DOHH2 (cell line): ENCODE measurements at regions not wholly inside any gene's neighbourhood (a gene's known extent, or its start where the extent isn't known, plus 50 kb on each side); places are given as distances from the start of the nearest gene placed in this dataset.

Source experiments
- H3F3A ChIP-seq: fragments of 200-600 bp; sonication (generic), shearing (Covaris generic); 2 replicates; pipeline ENCODE4 v1.6.0; 2016; ENCODE audit warnings: antibody characterized with exemption, mild to moderate bottlenecking; ENCODE audit not compliant: control insufficient read depth, insufficient read depth
- H3K27ac ChIP-seq: fragments of 200-600 bp; sonication (generic); 2 replicates; pipeline ENCODE4 v1.5.1; 2014; ENCODE audit warnings: low read depth, mild to moderate bottlenecking, low read length, moderate library complexity
- H3K27me3 ChIP-seq: fragments of 200-600 bp; sonication (generic); 2 replicates; pipeline ENCODE4 v1.6.1; 2014; ENCODE audit warnings: mild to moderate bottlenecking, low read length, mixed read lengths; ENCODE audit not compliant: control insufficient read depth
- H3K36me3 ChIP-seq: fragments of 200-600 bp; sonication (generic); 2 replicates; pipeline ENCODE4 v1.6.1; 2014; ENCODE audit warnings: mild to moderate bottlenecking, low read length, moderate library complexity, mixed read lengths; ENCODE audit not compliant: control insufficient read depth
- H3K4me1 ChIP-seq: fragments of 200-600 bp; sonication (generic); 2 replicates; pipeline ENCODE4 v1.6.1; 2014; ENCODE audit warnings: mild to moderate bottlenecking, low read length, mixed read lengths; ENCODE audit not compliant: control insufficient read depth
- H3K4me2 ChIP-seq: fragments of 200-600 bp; sonication (generic); 2 replicates; pipeline ENCODE4 v1.6.0; 2014; ENCODE audit warnings: mild to moderate bottlenecking, low read length, moderate library complexity
- H3K4me3 ChIP-seq: fragments of 200-600 bp; sonication (generic); 2 replicates; pipeline ENCODE4 v1.5.1; 2014; ENCODE audit warnings: mild to moderate bottlenecking, low read length, mixed read lengths
- H3K79me2 ChIP-seq: fragments of 200-600 bp; sonication (generic); 2 replicates; pipeline ENCODE4 v1.6.1; 2014; ENCODE audit warnings: mild to moderate bottlenecking, low read length, mixed read lengths; ENCODE audit not compliant: control insufficient read depth
- H3K9me2 ChIP-seq: fragments of 200-600 bp; sonication (generic); replicated peaks from 2 replicates; pipeline ENCODE4 v1.6.1; 2014; ENCODE audit warnings: mild to moderate bottlenecking, low read length, mixed read lengths; ENCODE audit not compliant: control insufficient read depth
- H3K9me3 ChIP-seq: fragments of 200-600 bp; sonication (generic); 2 replicates; pipeline ENCODE4 v1.6.1; 2014; ENCODE audit warnings: antibody characterized with exemption, low read length, mixed read lengths; ENCODE audit not compliant: control insufficient read depth, insufficient read depth
- H4K20me1 ChIP-seq: fragments of 200-600 bp; sonication (generic); 2 replicates; pipeline ENCODE4 v1.6.0; 2014; ENCODE audit warnings: low read depth, mild to moderate bottlenecking, antibody characterized with exemption, low read length, moderate library complexity; ENCODE audit not compliant: control insufficient read depth, insufficient read depth
- EZH2phosphoT487 ChIP-seq: fragments of 200-600 bp; sonication (generic); IDR thresholded peaks from 2 replicates; pipeline ENCODE4 v1.6.1; 2017; ENCODE audit warnings: borderline replicate concordance, mild to moderate bottlenecking, antibody characterized with exemption, low read length, moderate library complexity, mixed read lengths
- TF ChIP-seq, protein P1 (sequence below): fragments of 200-600 bp; sonication (generic); IDR thresholded peaks from one replicate; pipeline ENCODE4 v1.5.1; 2014; ENCODE audit warnings: antibody characterized with exemption, mild to moderate bottlenecking, low read depth, low read length; ENCODE audit not compliant: poor library complexity, severe bottlenecking

DNA sequence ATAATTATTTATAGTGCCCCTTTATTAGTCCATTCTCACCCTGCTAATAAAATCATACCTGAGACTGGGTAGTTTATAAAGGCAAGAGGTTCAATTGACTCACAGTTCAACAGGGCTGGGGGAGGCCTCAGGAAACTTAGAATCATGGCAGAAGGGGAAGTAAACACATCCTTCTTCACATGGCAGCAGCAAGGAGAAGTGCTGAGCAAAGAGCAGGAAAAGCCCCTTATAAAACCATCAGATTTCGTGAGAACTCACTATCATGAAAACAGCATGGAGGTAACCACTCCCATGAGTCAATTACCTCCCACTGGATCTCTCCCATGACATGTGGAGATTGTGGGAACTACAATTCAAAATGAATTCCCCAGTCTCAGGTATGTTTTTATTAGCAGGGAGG is 89.9 kb upstream of the STARD13 start:
- no peaks in the 10 kb centered on the region for H3K9me2 ChIP-seq
- H3K4me1 ChIP-seq = no peaks in the 10 kb centered on the region
- H3K27me3 ChIP-seq = no peaks in the 10 kb centered on the region
- TF ChIP-seq EZH2phosphoT487 = no peak
- TF ChIP-seq, protein P1, sequence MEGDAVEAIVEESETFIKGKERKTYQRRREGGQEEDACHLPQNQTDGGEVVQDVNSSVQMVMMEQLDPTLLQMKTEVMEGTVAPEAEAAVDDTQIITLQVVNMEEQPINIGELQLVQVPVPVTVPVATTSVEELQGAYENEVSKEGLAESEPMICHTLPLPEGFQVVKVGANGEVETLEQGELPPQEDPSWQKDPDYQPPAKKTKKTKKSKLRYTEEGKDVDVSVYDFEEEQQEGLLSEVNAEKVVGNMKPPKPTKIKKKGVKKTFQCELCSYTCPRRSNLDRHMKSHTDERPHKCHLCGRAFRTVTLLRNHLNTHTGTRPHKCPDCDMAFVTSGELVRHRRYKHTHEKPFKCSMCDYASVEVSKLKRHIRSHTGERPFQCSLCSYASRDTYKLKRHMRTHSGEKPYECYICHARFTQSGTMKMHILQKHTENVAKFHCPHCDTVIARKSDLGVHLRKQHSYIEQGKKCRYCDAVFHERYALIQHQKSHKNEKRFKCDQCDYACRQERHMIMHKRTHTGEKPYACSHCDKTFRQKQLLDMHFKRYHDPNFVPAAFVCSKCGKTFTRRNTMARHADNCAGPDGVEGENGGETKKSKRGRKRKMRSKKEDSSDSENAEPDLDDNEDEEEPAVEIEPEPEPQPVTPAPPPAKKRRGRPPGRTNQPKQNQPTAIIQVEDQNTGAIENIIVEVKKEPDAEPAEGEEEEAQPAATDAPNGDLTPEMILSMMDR = no peak
- H3F3A ChIP-seq = no peaks in the 10 kb centered on the region
- H3K36me3 ChIP-seq = no peaks in the 10 kb centered on the region
- no peak overlapping the region for H3K4me2 ChIP-seq
- H3K4me3 ChIP-seq = no peak overlapping the region
- H3K27ac ChIP-seq = no peak overlapping the region
- no peaks in the 10 kb centered on the region for H3K79me2 ChIP-seq
- H4K20me1 ChIP-seq = no peaks in the 10 kb centered on the region
- H3K9me3 ChIP-seq = no peaks in the 10 kb centered on the region

- no peak overlapping the region for H3K4me3 ChIP-seq
- no peaks in the 10 kb centered on the region for H3K9me2 ChIP-seq
- H3F3A ChIP-seq = no peaks in the 10 kb centered on the region
- H3K27me3 ChIP-seq = no peaks in the 10 kb centered on the region
- no peaks in the 10 kb centered on the region for H4K20me1 ChIP-seq
- H3K4me2 ChIP-seq = no peak overlapping the region
- no peaks in the 10 kb centered on the region for H3K9me3 ChIP-seq
- no peaks in the 10 kb centered on the region for H3K79me2 ChIP-seq
- H3K27ac ChIP-seq = no peak overlapping the region
- TF ChIP-seq, protein P1 = no peak
- TF ChIP-seq EZH2phosphoT487 = no peak
- H3K4me1 ChIP-seq = no peaks in the 10 kb centered on the region
- H3K36me3 ChIP-seq = no peaks in the 10 kb centered on the region
Measured at GRCh38 chr13:33376212-33376611, 90.7 kb upstream of the STARD13 start.

GRCh38 chr13:33377411-33377810 is 91.9 kb upstream of the STARD13 start:
- Histone ChIP-seq H3F3A (no peaks in the 10 kb centered on the region), H3K27me3 (no peaks in the 10 kb centered on the region), H4K20me1 (no peaks in the 10 kb centered on the region), H3K9me2 (no peaks in the 10 kb centered on the region), H3K36me3 (no peaks in the 10 kb centered on the region), H3K4me3 (no peak overlapping the region), H3K9me3 (no peaks in the 10 kb centered on the region), H3K4me1 (no peaks in the 10 kb centered on the region), H3K4me2 (no peak overlapping the region), H3K79me2 (no peaks in the 10 kb centered on the region), H3K27ac (no peak overlapping the region)
- TF ChIP-seq EZH2phosphoT487 = no peak
- TF ChIP-seq, protein P1 = no peak

DNA sequence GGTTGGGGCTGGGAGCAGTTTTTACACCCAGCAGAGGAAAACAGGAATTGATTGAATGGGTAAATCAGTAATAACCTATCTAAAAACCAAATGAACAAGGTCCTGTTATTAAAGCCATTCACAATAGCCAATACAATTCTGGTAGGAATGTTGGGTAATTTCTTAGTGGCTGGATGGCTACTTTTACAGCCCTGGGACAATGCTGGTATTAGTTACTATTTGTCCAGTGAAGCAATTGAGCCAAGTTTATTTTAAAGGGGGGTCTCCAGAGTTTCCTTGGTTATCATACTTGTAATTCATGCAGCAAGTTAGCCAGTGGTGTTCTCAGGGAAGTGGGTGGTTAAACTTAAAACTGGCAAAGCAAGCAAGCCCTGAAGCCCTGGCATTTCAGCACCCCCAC is 92.3 kb upstream of the STARD13 start:
- Histone ChIP-seq H3F3A (no peaks in the 10 kb centered on the region), H4K20me1 (no peaks in the 10 kb centered on the region)

More for the DNA sequence above, 92.3 kb upstream of the STARD13 start:
- Histone ChIP-seq H3K27ac (no peak overlapping the region), H3K4me2 (no peak overlapping the region), H3K79me2 (no peaks in the 10 kb centered on the region), H3K4me1 (no peaks in the 10 kb centered on the region), H3K4me3 (no peak overlapping the region), H3K27me3 (no peaks in the 10 kb centered on the region), H3K36me3 (no peaks in the 10 kb centered on the region), H3K9me3 (no peaks in the 10 kb centered on the region), H3K9me2 (no peaks in the 10 kb centered on the region)
- TF ChIP-seq, protein P1 = no peak
- TF ChIP-seq EZH2phosphoT487 = no peak
